Heart left ventricle (tissue), 16 donors: ENCODE measurements at regions not wholly inside any gene's neighbourhood (a gene's known extent, or its start where the extent isn't known, plus 50 kb on each side); places are given as distances from the start of the nearest gene placed in this dataset.

Source experiments
- ATAC-seq, 4 donors: fragments of 200-7000 bp; cut with Tn5 transposase; one replicate each; pipeline ENCODE4 v1.9.1; 2020 to 2022; ENCODE audit warnings: moderate library complexity in 4 of 4, mild to moderate bottlenecking in 3 of 4, moderate number of reproducible peaks in 1 of 4
- DNase-seq, 5 donors: peaks; one replicate each; pipeline ENCODE4 v3.0.0-alpha.2; 2020
- H3K27ac ChIP-seq, 12 donors: fragments of 200-600 bp; sonication (generic) in 4 of 12; one replicate each; pipeline versions ENCODE4 v1.5.0 to v1.8.0; 2016 to 2022; ENCODE audit warnings: mild to moderate bottlenecking in 2 of 12
- H3K27me3 ChIP-seq, 9 donors: fragments of 200-600 bp; sonication (generic) in 2 of 9; one replicate each; pipeline versions ENCODE4 v1.5.1 to v1.8.0; 2016 to 2022; ENCODE audit warnings: mild to moderate bottlenecking in 3 of 9
- H3K36me3 ChIP-seq, 9 donors: fragments of 200-600 bp; sonication (generic) in 2 of 9; one replicate each; pipeline versions ENCODE4 v1.5.0 to v1.8.0; 2018 to 2022; ENCODE audit warnings: mild to moderate bottlenecking in 2 of 9
- H3K4me1 ChIP-seq, 12 donors: fragments of 200-600 bp; sonication (generic) in 4 of 12; one replicate each; pipeline versions ENCODE4 v1.5.0 to v1.8.0; 2016 to 2022; ENCODE audit warnings: mild to moderate bottlenecking in 3 of 12
- H3K4me3 ChIP-seq, 12 donors: fragments of 200-600 bp; sonication (generic) in 4 of 12; one replicate each; pipeline versions ENCODE4 v1.5.0 to v1.8.0; 2017 to 2022; ENCODE audit warnings: mild to moderate bottlenecking in 9 of 12, moderate library complexity in 4 of 12
- H3K9me3 ChIP-seq, 12 donors: fragments of 200-600 bp; sonication (generic) in 4 of 12; one replicate each; pipeline versions ENCODE4 v1.5.0 to v1.8.0; 2016 to 2022; ENCODE audit warnings: mild to moderate bottlenecking in 1 of 12
- POLR2A ChIP-seq, 2 donors: fragments of 450-650 bp; IDR thresholded peaks; one replicate each; pipeline ENCODE4 v1.6.1; 2017; ENCODE audit warnings: antibody characterized with exemption in 2 of 2, mild to moderate bottlenecking in 2 of 2, moderate library complexity in 2 of 2
- WGBS, 4 donors: extraction: QIAGEN DNeasy Blood & Tissue Kit in 2 of 4; methylation state at CpG; one replicate each; pipeline versions ENCODE4 v1.1.5 to v1.1.7; 2013 to 2018; 5-methylcytosine and 5-hydroxymethylcytosine counted together
- intact Hi-C, 10 donors: fragments of 100-400 bp; cut with DNase I; formaldehyde crosslinking; loops; one replicate each; pipeline versions ENCODE4 v1.11.1 to v1.14.2; 2022
- TF ChIP-seq, protein P1 (sequence below), 12 donors: fragments of 200-600 bp; sonication (generic) in 4 of 12; IDR thresholded peaks; one replicate each; pipeline versions ENCODE4 v1.5.0 to v1.8.0; 2018 to 2022; ENCODE audit warnings: antibody characterized with exemption in 12 of 12, mild to moderate bottlenecking in 5 of 12
- donor health status: ischemic (EF 13 %, LVEDD 7.1; RV severe dilation, severe dysfunction).
- donor health status: healthy with polysubstance abuse.
- donor health status: DM: no; HTN: yes; CAD: no.
- donor health status: DM: no; HTN: no; CAD: no.
- donor health status: ischemic (EF 25% LVEDD 6.9; RV normal size, moderate dysfunction).
- donor health status: ischemic (EF 25% LVEDD 5.7; RV mildly dilated, moderate dysfunction).
- donor health status: healthy.
- donor health status: DM: yes; HTN: yes; CAD: no.
- donor health status: ischemic (EF 35%, LVEDD 5.7; RV mildly dilated, moderate dysfunction).
- donor health status: nonischemic (EF 11% LVEDD 7.7; RV severe dilation, severe dysfunction).
- donor health status: DM: yes; HTN: yes; CAD: no.
- donor health status: PGD.
- donor health status: ischemic (EF 29% LVEDD 5.4; RV normal size, mild dysfunction).
- donor health status: nonischemic (EF 23%, LVEDD 6.1; RV moderate dilation, normal function).

DNA sequence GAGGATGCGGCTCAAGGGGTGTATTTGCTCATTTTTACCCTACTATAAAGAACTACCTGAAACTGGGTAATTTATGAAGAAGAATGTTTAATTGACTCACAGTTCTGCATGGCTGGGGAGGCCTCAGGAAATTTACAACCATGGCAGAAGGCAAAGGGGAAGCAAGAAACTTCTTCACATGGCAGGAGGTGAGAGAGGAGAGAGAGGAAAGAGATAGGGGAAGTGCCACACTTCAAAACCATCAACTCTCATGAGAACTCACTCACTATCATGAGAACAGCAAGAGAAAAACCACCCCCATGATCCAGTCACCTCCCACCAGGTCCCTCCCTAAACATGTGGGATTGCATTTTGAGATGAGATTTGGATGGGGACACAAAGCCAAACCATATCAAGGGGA lies 192.7 kb downstream of the DIPK2A start:
- Histone ChIP-seq H3K27me3 (no peaks in the 10 kb centered on the region), H3K9me3 (no peaks in the 10 kb centered on the region), H3K27ac (no peak overlapping the region), H3K4me1 (no peaks in the 10 kb centered on the region), H3K36me3 (no peaks in the 10 kb centered on the region), H3K4me3 (no peak overlapping the region)
- WGBS, 4 donors = 90 to 100% (median 95%) methylated on average over 1 of the region's 1 CpG
- intact Hi-C loops = no loop called here
- no peak for ATAC-seq
- DNase-seq = no peak
- no peak for TF ChIP-seq POLR2A (IDR thresholded peaks at IDR 0.05)
- TF ChIP-seq, protein P1, sequence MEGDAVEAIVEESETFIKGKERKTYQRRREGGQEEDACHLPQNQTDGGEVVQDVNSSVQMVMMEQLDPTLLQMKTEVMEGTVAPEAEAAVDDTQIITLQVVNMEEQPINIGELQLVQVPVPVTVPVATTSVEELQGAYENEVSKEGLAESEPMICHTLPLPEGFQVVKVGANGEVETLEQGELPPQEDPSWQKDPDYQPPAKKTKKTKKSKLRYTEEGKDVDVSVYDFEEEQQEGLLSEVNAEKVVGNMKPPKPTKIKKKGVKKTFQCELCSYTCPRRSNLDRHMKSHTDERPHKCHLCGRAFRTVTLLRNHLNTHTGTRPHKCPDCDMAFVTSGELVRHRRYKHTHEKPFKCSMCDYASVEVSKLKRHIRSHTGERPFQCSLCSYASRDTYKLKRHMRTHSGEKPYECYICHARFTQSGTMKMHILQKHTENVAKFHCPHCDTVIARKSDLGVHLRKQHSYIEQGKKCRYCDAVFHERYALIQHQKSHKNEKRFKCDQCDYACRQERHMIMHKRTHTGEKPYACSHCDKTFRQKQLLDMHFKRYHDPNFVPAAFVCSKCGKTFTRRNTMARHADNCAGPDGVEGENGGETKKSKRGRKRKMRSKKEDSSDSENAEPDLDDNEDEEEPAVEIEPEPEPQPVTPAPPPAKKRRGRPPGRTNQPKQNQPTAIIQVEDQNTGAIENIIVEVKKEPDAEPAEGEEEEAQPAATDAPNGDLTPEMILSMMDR (IDR thresholded peaks at IDR 0.05) = no peak

DNA sequence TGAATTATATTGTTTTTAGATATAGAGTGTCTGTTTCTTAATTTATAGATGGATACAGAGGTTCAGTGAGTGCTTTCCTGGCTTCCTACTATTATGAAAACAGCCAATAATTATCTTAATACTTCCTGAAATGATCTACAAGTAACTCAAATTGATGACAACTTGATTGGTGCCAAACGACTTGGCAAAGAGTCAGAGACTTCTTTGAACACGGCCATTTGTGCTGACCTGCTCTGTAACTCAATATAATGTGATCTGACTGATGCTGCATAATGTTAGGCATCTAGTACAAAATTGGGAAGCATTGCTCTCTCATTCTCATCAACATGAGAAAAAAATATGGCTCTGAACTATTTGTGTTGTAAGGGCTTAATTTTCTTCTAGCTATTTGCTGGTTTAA lies 193.9 kb downstream of the DIPK2A start:
- ATAC-seq = no peak
- DNase-seq = no peak
- H3K27me3 ChIP-seq = no peaks in the 10 kb centered on the region
- intact Hi-C loops = no loop called here
- 0 to 19% (median 9%) methylated on average over 2 of the region's 2 CpGs for WGBS, 4 donors
- no peak overlapping the region for H3K4me3 ChIP-seq
- H3K4me1 ChIP-seq = no peaks in the 10 kb centered on the region
- no peaks in the 10 kb centered on the region for H3K9me3 ChIP-seq
- no peaks in the 10 kb centered on the region for H3K36me3 ChIP-seq
- H3K27ac ChIP-seq = no peak overlapping the region
- TF ChIP-seq POLR2A (IDR thresholded peaks at IDR 0.05) = no peak
- TF ChIP-seq, protein P1 (IDR thresholded peaks at IDR 0.05) = no peak

DNA sequence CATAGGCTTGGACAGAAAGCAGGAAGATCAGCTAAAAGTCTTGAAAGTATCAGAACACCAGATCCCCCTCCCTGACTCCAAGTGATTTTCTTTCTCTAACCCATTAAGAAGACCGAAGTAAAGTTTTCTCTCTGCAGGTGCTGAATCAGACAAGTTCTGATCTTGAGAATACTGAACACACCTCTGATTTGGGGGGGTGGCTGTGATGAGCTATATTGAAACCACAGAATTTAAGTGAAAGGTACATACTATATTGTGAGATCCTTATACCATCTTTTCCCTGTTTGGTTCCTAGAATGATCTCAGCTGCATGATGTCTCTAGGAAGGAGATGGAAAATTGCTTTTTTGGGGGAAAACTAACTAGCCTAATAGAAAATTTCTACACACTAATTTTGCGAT lies 196.0 kb downstream of the DIPK2A start:
- intact Hi-C loops = no loop called here
- DNase-seq (no peak), ATAC-seq (no peak)
- Histone ChIP-seq H3K27ac (no peak overlapping the region), H3K4me1 (no peaks in the 10 kb centered on the region), H3K36me3 (no peaks in the 10 kb centered on the region), H3K4me3 (no peak overlapping the region), H3K27me3 (no peaks in the 10 kb centered on the region), H3K9me3 (no peaks in the 10 kb centered on the region)
- WGBS, 4 donors = 87 to 100% (median 94%) methylated on average over 2 of the region's 2 CpGs
- TF ChIP-seq POLR2A (IDR thresholded peaks at IDR 0.05) = no peak
- TF ChIP-seq, protein P1 (IDR thresholded peaks at IDR 0.05) = no peak

DNA sequence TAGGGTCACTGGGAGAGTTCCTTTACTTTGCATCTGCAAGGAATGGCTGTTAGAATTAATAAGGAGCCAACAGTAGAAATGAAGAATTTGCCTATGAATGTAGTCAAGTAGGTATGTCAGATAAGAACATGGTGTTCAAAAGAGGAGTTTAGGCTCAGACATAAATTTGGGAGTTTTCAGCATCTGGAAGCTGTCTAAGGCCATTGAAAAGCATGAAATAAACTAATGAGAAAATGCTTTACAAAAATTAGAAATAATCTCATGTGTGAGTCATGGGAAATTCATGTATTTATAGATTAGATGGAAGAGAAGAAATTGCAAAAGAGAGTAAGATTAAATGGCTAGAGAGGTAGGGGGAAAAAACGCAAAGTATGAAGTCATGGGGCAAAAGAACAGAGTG lies 201.9 kb downstream of the DIPK2A start:
- DNase-seq = no peak
- Histone ChIP-seq H3K9me3 (no peaks in the 10 kb centered on the region), H3K36me3 (no peaks in the 10 kb centered on the region), H3K4me3 (no peak overlapping the region), H3K27ac (no peak overlapping the region), H3K27me3 (no peaks in the 10 kb centered on the region), H3K4me1 (no peaks in the 10 kb centered on the region)
- 72 to 85% (median 77%) methylated on average over 1 of the region's 1 CpG for WGBS, 4 donors
- intact Hi-C loops = no loop called here
- no peak for ATAC-seq
- TF ChIP-seq, protein P1 (IDR thresholded peaks at IDR 0.05) = no peak
- no peak for TF ChIP-seq POLR2A (IDR thresholded peaks at IDR 0.05)
